PFSK-1 (cell line): ENCODE measurements at regions not wholly inside any gene's neighbourhood (a gene's known extent, or its start where the extent isn't known, plus 50 kb on each side); places are given as distances from the start of the nearest gene placed in this dataset.

Experiments used
- FOXP2 ChIP-seq: optimal IDR thresholded peaks from 2 replicates; pipeline ENCODE3; 2011; ENCODE audit warnings: borderline replicate concordance, control low read depth, inconsistent platforms; ENCODE audit not compliant: insufficient read depth; ENCODE audit errors: extremely low read length, extremely low read depth
- POLR2AphosphoS5 ChIP-seq: IDR thresholded peaks from 2 replicates; pipeline ENCODE4 v1.6.1; 2012; ENCODE audit warnings: low read depth, mild to moderate bottlenecking, control low read depth, low read length, moderate library complexity
- SIN3A ChIP-seq: IDR thresholded peaks from 2 replicates; pipeline ENCODE4 v1.6.1; 2012; ENCODE audit warnings: mild to moderate bottlenecking, low read length, moderate library complexity, borderline replicate concordance; ENCODE audit not compliant: insufficient read depth
- TAF1 ChIP-seq: IDR thresholded peaks from 2 replicates; pipeline ENCODE4 v1.6.1; 2012; ENCODE audit warnings: low read length, control low read depth, borderline replicate concordance; ENCODE audit not compliant: insufficient read depth
- TF ChIP-seq, protein P1 (sequence below), 2 experiments: IDR thresholded peaks; 2 replicates each; pipeline versions ENCODE4 v1.6.1 to v1.8.0; 2011 to 2012; ENCODE audit warnings: low read depth in 2 of 2, low read length in 2 of 2, control low read depth in 1 of 2, inconsistent platforms in 1 of 2, mild to moderate bottlenecking in 1 of 2, moderate library complexity in 1 of 2; ENCODE audit not compliant: insufficient read depth in 1 of 2

DNA sequence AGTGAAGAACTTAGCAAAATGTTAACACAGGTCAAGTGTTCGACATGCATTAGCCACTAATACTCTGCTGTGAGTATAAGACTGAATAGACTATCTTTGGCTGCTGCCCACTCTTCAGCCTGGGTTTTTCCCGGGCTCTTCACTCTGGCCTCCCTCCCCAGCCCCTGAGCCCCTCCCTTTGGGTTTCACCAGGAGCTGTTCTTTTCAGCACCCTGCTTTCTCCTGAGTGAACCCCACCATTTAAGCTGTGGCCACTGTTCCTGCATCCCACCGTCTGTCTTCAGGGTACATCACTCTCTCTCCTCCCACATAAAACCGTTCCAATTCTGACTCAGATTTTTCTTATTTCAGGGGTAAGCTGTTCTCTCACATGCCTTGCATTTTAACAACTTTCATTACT is 92.0 kb upstream of the ASIC2 start:
- TF ChIP-seq, protein P1, sequence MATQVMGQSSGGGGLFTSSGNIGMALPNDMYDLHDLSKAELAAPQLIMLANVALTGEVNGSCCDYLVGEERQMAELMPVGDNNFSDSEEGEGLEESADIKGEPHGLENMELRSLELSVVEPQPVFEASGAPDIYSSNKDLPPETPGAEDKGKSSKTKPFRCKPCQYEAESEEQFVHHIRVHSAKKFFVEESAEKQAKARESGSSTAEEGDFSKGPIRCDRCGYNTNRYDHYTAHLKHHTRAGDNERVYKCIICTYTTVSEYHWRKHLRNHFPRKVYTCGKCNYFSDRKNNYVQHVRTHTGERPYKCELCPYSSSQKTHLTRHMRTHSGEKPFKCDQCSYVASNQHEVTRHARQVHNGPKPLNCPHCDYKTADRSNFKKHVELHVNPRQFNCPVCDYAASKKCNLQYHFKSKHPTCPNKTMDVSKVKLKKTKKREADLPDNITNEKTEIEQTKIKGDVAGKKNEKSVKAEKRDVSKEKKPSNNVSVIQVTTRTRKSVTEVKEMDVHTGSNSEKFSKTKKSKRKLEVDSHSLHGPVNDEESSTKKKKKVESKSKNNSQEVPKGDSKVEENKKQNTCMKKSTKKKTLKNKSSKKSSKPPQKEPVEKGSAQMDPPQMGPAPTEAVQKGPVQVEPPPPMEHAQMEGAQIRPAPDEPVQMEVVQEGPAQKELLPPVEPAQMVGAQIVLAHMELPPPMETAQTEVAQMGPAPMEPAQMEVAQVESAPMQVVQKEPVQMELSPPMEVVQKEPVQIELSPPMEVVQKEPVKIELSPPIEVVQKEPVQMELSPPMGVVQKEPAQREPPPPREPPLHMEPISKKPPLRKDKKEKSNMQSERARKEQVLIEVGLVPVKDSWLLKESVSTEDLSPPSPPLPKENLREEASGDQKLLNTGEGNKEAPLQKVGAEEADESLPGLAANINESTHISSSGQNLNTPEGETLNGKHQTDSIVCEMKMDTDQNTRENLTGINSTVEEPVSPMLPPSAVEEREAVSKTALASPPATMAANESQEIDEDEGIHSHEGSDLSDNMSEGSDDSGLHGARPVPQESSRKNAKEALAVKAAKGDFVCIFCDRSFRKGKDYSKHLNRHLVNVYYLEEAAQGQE (IDR thresholded peaks at IDR 0.05; ENCODE audit: insufficient read depth in 1 of 2, low read depth in 2 of 2, low read length in 2 of 2), result 0 out of 4 replicates have a peak, but pooled peaks of 1 of the 2 experiments have one; percentile 56
- no peak for TF ChIP-seq TAF1

DNA sequence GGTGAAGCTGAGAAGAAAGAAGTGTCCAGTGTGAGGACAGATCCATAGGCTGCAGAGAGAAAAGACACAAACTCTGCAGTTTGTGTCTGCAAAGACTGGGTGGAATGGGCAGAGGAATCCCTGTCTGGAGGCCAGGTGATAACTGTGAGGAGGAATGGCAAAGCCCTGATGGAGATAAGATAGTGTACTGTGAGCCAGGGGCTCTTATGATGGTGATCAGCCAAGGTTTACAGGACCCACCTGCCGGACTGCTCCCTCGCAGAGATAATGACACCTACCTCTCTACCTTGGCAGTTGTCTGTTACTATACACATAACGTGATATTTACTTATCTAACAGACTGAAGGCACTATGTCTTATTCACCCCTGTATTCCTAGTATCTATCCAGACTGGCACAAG is 92.6 kb upstream of the ASIC2 start:
- TF ChIP-seq FOXP2 (no peak), POLR2AphosphoS5 (no peak), SIN3A (no peak), TAF1 (no peak)
- TF ChIP-seq, protein P1 (IDR thresholded peaks at IDR 0.05; ENCODE audit: insufficient read depth in 1 of 2, low read depth in 2 of 2, low read length in 2 of 2), result no peak

DNA sequence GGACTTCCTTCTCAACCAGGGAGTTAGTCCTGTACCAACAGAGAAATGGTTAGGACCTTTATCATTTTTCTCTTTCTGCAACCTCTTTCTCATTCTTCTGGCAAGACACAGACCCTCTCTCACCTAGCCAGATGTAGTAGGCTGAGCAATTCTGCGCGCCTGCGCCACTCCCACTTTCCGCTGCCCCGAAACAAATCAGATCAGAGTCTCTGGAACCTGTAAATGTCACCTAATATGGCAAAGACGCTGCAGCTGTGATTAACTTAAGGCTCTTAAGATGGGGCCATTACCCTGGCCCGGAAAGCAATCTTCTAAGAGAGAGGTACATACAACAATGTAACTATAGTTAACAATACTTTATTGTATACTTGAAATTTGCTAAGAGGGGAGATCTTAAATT is 94.3 kb upstream of the ASIC2 start:
- TF ChIP-seq FOXP2, result no peak
- TF ChIP-seq, protein P1 (IDR thresholded peaks at IDR 0.05; ENCODE audit: insufficient read depth in 1 of 2, low read depth in 2 of 2, low read length in 2 of 2), result no peak
- TF ChIP-seq TAF1, result no peak
- TF ChIP-seq POLR2AphosphoS5, result no peak
- TF ChIP-seq SIN3A, result no peak

DNA sequence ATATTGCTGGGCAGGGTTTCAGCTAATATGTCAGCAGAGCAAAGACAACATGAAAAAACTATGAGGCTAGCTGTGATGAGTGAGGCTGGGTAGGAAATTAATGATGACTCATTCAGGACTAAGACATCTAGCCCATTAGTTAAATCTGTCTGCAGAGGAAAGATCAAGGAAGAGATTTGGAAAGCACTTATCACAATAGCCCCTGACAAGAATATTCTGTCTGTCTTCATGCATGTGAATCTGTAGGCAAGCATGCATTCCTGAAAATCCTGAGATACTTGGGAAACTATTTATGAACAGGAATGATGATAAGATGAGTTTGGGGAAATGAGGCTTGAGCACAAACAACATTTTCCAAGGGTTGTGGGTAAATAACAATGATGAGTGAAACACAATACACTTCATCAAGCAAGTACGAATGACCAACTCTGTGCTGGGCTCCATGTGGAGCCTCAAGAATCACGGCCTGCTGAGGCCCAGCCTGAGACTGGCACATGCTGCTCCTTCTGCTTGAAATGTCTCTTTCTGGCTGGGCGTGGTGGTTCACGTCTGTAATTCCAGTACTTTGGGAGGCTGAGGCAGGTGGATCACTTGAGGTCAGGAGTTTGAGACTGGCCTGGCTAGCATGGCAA is 96.5 kb upstream of the ASIC2 start:
- no peak for TF ChIP-seq FOXP2
- TF ChIP-seq TAF1, result no peak
- TF ChIP-seq, protein P1 (IDR thresholded peaks at IDR 0.05; ENCODE audit: insufficient read depth in 1 of 2, low read depth in 2 of 2, low read length in 2 of 2), result no peak
- no peak for TF ChIP-seq SIN3A
- TF ChIP-seq POLR2AphosphoS5, result no peak

DNA sequence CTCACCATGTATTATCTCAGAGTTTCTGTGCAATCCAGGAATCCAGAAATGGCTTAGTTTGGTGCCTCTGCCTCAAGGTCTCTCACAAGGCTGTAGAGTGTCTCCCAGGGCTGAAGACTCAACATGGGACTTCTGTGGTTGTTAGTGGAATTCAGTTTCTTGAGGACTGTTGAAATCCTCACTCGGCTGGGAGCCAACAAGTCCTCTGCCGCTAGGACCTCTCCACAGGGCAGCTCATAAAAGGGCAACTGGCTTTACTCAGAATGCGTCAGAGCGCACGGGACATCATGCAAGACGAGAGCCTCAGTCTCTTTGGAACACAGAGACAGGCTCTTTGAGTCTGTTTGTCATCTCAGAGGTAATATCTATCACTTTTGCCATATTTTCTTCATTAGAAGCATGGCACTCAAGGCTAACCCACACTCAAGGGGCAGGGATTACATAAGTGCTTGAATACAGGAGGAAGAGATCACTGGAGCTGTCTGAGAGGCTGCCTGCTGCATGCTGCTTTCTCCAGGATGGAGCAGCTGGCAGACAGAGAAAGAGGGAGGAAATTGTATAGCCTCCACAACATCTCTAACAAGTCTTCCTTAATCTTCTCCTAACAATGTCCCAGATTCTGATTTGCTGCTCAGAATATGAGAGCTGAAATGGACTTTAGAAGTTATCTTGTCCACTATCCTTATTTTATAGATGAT is 97.5 kb upstream of the ASIC2 start:
- TF ChIP-seq, protein P1 (IDR thresholded peaks at IDR 0.05; ENCODE audit: insufficient read depth in 1 of 2, low read depth in 2 of 2, low read length in 2 of 2), result no peak
- TF ChIP-seq TAF1, result no peak
- TF ChIP-seq FOXP2, result no peak
- TF ChIP-seq SIN3A, result no peak
- TF ChIP-seq POLR2AphosphoS5, result no peak
